Endodermal cell (in vitro differentiated cells): ENCODE measurements at regions not wholly inside any gene's neighbourhood (a gene's known extent, or its start where the extent isn't known, plus 50 kb on each side); places are given as distances from the start of the nearest gene placed in this dataset.

Experiments
- DNase-seq: peaks from one replicate; pipeline ENCODE4 v3.0.0-alpha.2; 2017
- H3K27ac ChIP-seq: 2 replicates; pipeline ENCODE4 v1.5.1; 2013; ENCODE audit warnings: mild to moderate bottlenecking, low read depth, low read length, moderate library complexity
- H3K27me3 ChIP-seq: 2 replicates; pipeline ENCODE4 v1.6.1; 2013; ENCODE audit warnings: mild to moderate bottlenecking, low read length, moderate library complexity; ENCODE audit not compliant: insufficient read depth, control insufficient read depth, poor library complexity, severe bottlenecking
- H3K36me3 ChIP-seq: 2 replicates; pipeline ENCODE4 v1.7.0; 2013; ENCODE audit warnings: mild to moderate bottlenecking, low read length, moderate library complexity; ENCODE audit not compliant: control insufficient read depth, insufficient read depth
- H3K4me1 ChIP-seq: one replicate; pipeline ENCODE4 v1.7.0; 2013; ENCODE audit warnings: low read length; ENCODE audit not compliant: control insufficient read depth, insufficient read depth
- H3K4me3 ChIP-seq: 2 replicates; pipeline ENCODE4 v1.5.1; 2013; ENCODE audit warnings: mild to moderate bottlenecking, low read length, moderate library complexity
- H3K9ac ChIP-seq: 2 replicates; pipeline ENCODE4 v1.6.1; 2013; ENCODE audit warnings: mild to moderate bottlenecking, low read length, moderate library complexity; ENCODE audit not compliant: poor library complexity, severe bottlenecking; ENCODE audit errors: extremely low read depth
- H3K9me3 ChIP-seq: 2 replicates; pipeline ENCODE4 v1.6.1; 2013; ENCODE audit warnings: mild to moderate bottlenecking, low read length, moderate library complexity; ENCODE audit not compliant: control insufficient read depth
- H3K27ac Mint-ChIP-seq: 2 replicates; pipeline ENCODE4 v1.8.0; 2020; ENCODE audit warnings: mixed read lengths
- H3K27me3 Mint-ChIP-seq: 2 replicates; pipeline ENCODE4 v1.8.0; 2021; ENCODE audit warnings: mild to moderate bottlenecking, mixed read lengths; ENCODE audit not compliant: insufficient read depth
- H3K36me3 Mint-ChIP-seq: 2 replicates; pipeline ENCODE4 v1.8.0; 2020; ENCODE audit warnings: low read depth, mixed read lengths
- H3K4me1 Mint-ChIP-seq: 2 replicates; pipeline ENCODE4 v1.8.0; 2020; ENCODE audit warnings: mixed read lengths
- H3K4me3 Mint-ChIP-seq: 2 replicates; pipeline ENCODE4 v1.8.0; 2020; ENCODE audit warnings: mild to moderate bottlenecking, moderate library complexity, mixed read lengths
- H3K9me3 Mint-ChIP-seq: 2 replicates; pipeline ENCODE4 v1.8.0; 2020; ENCODE audit warnings: mild to moderate bottlenecking, mixed read lengths
- WGBS, 2 experiments: methylation state at CpG; one replicate each; pipeline versions ENCODE4 v1.1.5 to v1.1.7; 2013; ENCODE audit warnings: missing lambda C conversion rate in 2 of 2, mixed read lengths in 1 of 2; ENCODE audit not compliant: insufficient coverage in 1 of 2, insufficient read length in 1 of 2; 5-methylcytosine and 5-hydroxymethylcytosine counted together
- TF ChIP-seq, protein P1 (sequence below): fragments of 200-600 bp; sonication (generic); conservative IDR thresholded peaks from 2 replicates; pipeline ENCODE4 v1.5.0; 2021; ENCODE audit warnings: antibody characterized with exemption, mild to moderate bottlenecking

GRCh38 chr6:170205126-170205525, 85.8 kb downstream of the DLL1 start:
- TF ChIP-seq, protein P1, sequence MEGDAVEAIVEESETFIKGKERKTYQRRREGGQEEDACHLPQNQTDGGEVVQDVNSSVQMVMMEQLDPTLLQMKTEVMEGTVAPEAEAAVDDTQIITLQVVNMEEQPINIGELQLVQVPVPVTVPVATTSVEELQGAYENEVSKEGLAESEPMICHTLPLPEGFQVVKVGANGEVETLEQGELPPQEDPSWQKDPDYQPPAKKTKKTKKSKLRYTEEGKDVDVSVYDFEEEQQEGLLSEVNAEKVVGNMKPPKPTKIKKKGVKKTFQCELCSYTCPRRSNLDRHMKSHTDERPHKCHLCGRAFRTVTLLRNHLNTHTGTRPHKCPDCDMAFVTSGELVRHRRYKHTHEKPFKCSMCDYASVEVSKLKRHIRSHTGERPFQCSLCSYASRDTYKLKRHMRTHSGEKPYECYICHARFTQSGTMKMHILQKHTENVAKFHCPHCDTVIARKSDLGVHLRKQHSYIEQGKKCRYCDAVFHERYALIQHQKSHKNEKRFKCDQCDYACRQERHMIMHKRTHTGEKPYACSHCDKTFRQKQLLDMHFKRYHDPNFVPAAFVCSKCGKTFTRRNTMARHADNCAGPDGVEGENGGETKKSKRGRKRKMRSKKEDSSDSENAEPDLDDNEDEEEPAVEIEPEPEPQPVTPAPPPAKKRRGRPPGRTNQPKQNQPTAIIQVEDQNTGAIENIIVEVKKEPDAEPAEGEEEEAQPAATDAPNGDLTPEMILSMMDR, result no peak
- no peaks in the 10 kb centered on the region for H3K4me1 ChIP-seq

DNA sequence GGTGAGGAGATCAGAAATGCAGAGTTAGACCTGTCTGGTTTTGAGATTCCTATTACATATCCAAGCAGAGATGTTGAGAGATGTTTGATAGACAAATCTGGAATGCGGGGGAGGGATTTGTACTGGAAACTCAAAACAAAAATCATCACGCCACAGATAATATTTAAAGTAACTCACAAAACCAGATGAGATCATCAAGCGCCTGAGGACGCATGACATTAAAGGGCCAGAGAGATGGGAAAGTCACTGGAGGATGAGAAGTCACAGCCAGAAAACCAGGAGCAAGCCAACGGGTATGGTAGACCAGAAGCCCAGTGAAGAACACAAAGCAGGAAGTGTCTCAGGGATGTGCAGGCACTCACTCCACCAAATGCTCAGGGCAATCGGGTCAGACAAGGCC, 87.7 kb downstream of the DLL1 start:
- no peaks in the 10 kb centered on the region for H3K27me3 Mint-ChIP-seq
- Histone ChIP-seq H3K4me1 (no peaks in the 10 kb centered on the region), H3K9ac (no peak overlapping the region), H3K27ac (no peak overlapping the region), H3K4me3 (no peak overlapping the region), H3K27me3 (no peaks in the 10 kb centered on the region), H3K36me3 (no peaks in the 10 kb centered on the region), H3K9me3 (no peaks in the 10 kb centered on the region)
- H3K27ac Mint-ChIP-seq, result no peak overlapping the region
- WGBS, 2 experiments, result 93 to 100% methylated on average over 4 to 6 of the region's 6 CpGs
- no peak overlapping the region for H3K4me3 Mint-ChIP-seq
- no peaks in the 10 kb centered on the region for H3K36me3 Mint-ChIP-seq
- no peaks in the 10 kb centered on the region for H3K4me1 Mint-ChIP-seq
- peak; percentile 27 for DNase-seq
- H3K9me3 Mint-ChIP-seq, result peaks cover 8% of the 10 kb centered on the region
- TF ChIP-seq, protein P1, result no peak

More at GRCh38 chr6:170205126-170205525, 85.8 kb downstream of the DLL1 start:
- Histone ChIP-seq H3K27ac (no peak overlapping the region), H3K9ac (no peak overlapping the region), H3K9me3 (no peaks in the 10 kb centered on the region), H3K27me3 (no peaks in the 10 kb centered on the region), H3K4me3 (no peak overlapping the region), H3K36me3 (no peaks in the 10 kb centered on the region)
- H3K36me3 Mint-ChIP-seq, result no peaks in the 10 kb centered on the region
- H3K9me3 Mint-ChIP-seq, result peaks cover 8% of the 10 kb centered on the region
- no peaks in the 10 kb centered on the region for H3K4me1 Mint-ChIP-seq
- 74% methylated on average over 6 of the region's 6 CpGs; no CpG with 5 or more reads in 1 of the 2 experiments for WGBS, 2 experiments
- peak; percentile 21 for DNase-seq
- H3K4me3 Mint-ChIP-seq, result no peak overlapping the region
- H3K27ac Mint-ChIP-seq, result no peak overlapping the region
- H3K27me3 Mint-ChIP-seq, result no peaks in the 10 kb centered on the region

- TF ChIP-seq, protein P1, result no peak
- no peak overlapping the region for H3K4me3 Mint-ChIP-seq
- H3K27ac Mint-ChIP-seq, result no peak overlapping the region
- WGBS, 2 experiments, result 86 to 90% methylated on average over 8 to 13 of the region's 13 CpGs
- Histone ChIP-seq H3K4me3 (no peak overlapping the region), H3K9ac (no peak overlapping the region), H3K9me3 (no peaks in the 10 kb centered on the region), H3K27me3 (no peaks in the 10 kb centered on the region), H3K36me3 (no peaks in the 10 kb centered on the region), H3K4me1 (no peaks in the 10 kb centered on the region), H3K27ac (no peak overlapping the region)
- H3K9me3 Mint-ChIP-seq, result peaks cover 8% of the 10 kb centered on the region
- H3K4me1 Mint-ChIP-seq, result no peaks in the 10 kb centered on the region
- DNase-seq, result peak; percentile 20
- no peaks in the 10 kb centered on the region for H3K27me3 Mint-ChIP-seq
- no peaks in the 10 kb centered on the region for H3K36me3 Mint-ChIP-seq
These were observed 88.3 kb downstream of the DLL1 start for GRCh38 chr6:170202416-170203135.
